ENCODE measurements at regions not wholly inside any gene's neighbourhood (a gene's known extent, or its start where the extent isn't known, plus 50 kb on each side); places are given as distances from the start of the nearest gene placed in this dataset.

DNA sequence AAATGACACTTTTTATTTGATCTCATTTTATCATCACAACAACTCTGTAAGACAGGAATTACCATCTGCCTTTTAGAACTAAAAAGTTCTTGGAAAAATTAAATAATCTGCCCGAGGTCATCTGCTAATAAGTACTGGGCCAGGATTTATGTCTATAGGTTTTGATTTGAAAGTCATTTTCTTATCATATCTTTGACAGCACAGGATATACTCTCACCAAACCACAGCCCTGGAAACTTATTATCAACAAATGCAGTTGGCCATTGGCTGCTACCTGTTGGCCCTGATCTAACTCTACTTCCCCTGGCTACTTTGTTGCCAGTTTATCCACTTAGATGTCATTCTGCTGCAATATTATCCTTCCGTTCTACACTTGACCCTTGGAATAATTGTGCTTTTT lies 354.6 kb downstream of the RAD51AP2 start:
- no peak for DNase-seq (ENCODE audit: low spot score in 2 of 2)
- no peak overlapping the region for H3K27ac ChIP-seq
- H3K27me3 ChIP-seq: no peaks in the 10 kb centered on the region
- intact Hi-C loops (cut with DNase I; ENCODE audit: low total_unique reads): no loop called here
- H3K36me3 ChIP-seq: no peaks in the 10 kb centered on the region
- H3K4me3 ChIP-seq: no peak overlapping the region
- no peaks in the 10 kb centered on the region for H3K9me3 ChIP-seq
- no peaks in the 10 kb centered on the region for H3K4me1 ChIP-seq
- TF ChIP-seq POLR2AphosphoS5 (IDR thresholded peaks at IDR 0.05) (no peak), POLR2A (IDR thresholded peaks at IDR 0.05) (no peak), CTCF (IDR thresholded peaks at IDR 0.05) (no peak)

- Histone ChIP-seq H3K4me3 (no peak overlapping the region), H3K27me3 (no peaks in the 10 kb centered on the region), H3K27ac (no peak overlapping the region), H3K36me3 (no peaks in the 10 kb centered on the region), H3K4me1 (no peaks in the 10 kb centered on the region), H3K9me3 (no peaks in the 10 kb centered on the region)
- no peak for DNase-seq (ENCODE audit: low spot score in 2 of 2)
- TF ChIP-seq POLR2A (IDR thresholded peaks at IDR 0.05) (no peak), CTCF (IDR thresholded peaks at IDR 0.05) (no peak), POLR2AphosphoS5 (IDR thresholded peaks at IDR 0.05) (no peak)
- intact Hi-C loops (cut with DNase I; ENCODE audit: low total_unique reads): no loop called here
Observed at GRCh38 chr2:17162713-17163112, 355.5 kb downstream of the RAD51AP2 start.

DNA sequence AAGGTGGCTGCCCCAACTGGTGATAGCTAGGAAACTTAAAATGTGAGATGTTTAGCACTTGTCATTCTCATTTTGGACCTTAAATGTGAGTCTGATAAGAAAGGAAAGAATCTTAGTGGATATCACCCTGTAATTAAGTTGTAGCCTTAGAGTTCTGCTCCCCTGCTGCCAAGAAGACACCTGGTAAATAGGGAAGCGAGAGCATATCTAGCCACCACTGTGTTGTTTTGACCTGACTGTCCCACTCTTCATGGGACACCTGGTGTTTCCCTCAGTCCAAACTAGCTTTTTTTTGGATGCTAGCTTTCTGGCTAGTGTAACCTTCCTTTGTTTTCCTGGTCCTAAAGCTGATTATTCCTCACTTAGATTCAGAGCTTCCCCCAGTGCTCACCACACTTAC lies 357.6 kb downstream of the RAD51AP2 start:
- H3K4me3 ChIP-seq: no peak overlapping the region
- no peak for DNase-seq (ENCODE audit: low spot score in 2 of 2)
- intact Hi-C loops (cut with DNase I; ENCODE audit: low total_unique reads): loop anchor here (2.0 kb wide), 1 partner anchor 32 kb away; no protein-coding TSS in a partner anchor
- H3K9me3 ChIP-seq: no peaks in the 10 kb centered on the region
- H3K36me3 ChIP-seq: no peaks in the 10 kb centered on the region
- H3K27me3 ChIP-seq: no peaks in the 10 kb centered on the region
- TF ChIP-seq CTCF (IDR thresholded peaks at IDR 0.05) (no peak), POLR2A (IDR thresholded peaks at IDR 0.05) (no peak), POLR2AphosphoS5 (IDR thresholded peaks at IDR 0.05) (no peak)
- no peak overlapping the region for H3K27ac ChIP-seq
- no peaks in the 10 kb centered on the region for H3K4me1 ChIP-seq

- DNase-seq (ENCODE audit: low spot score in 2 of 2): no peak
- H3K27ac ChIP-seq: no peak overlapping the region
- intact Hi-C loops (cut with DNase I; ENCODE audit: low total_unique reads): no loop called here
- no peaks in the 10 kb centered on the region for H3K9me3 ChIP-seq
- no peak overlapping the region for H3K4me3 ChIP-seq
- no peaks in the 10 kb centered on the region for H3K36me3 ChIP-seq
- no peaks in the 10 kb centered on the region for H3K4me1 ChIP-seq
- no peaks in the 10 kb centered on the region for H3K27me3 ChIP-seq
- TF ChIP-seq CTCF (IDR thresholded peaks at IDR 0.05) (no peak), POLR2A (IDR thresholded peaks at IDR 0.05) (no peak), POLR2AphosphoS5 (IDR thresholded peaks at IDR 0.05) (no peak)
Observed at GRCh38 chr2:17156086-17156485, 362.2 kb downstream of the RAD51AP2 start.

DNA sequence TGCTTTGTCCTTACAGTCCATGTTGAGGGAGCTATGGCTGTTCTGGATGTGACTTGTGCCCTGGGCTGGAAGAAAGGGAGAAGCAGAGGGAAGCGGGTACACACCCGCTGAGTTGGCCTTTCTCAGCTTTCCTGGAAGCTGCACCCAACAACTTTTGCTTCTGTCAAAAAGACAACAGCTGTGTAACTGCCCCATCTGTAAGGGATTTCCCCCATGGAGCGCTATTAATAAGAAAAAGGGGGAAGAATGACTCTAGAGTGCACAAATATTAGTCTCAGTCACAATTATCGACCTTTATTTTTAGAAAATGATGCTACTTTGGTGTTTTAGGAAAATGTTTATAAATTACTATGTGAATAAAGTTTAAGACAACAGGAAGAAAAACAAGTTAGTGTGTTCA lies 368.3 kb downstream of the RAD51AP2 start:
- Histone ChIP-seq H3K36me3 (no peaks in the 10 kb centered on the region), H3K4me1 (no peaks in the 10 kb centered on the region), H3K4me3 (no peak overlapping the region), H3K9me3 (no peaks in the 10 kb centered on the region), H3K27me3 (no peaks in the 10 kb centered on the region), H3K27ac (no peak overlapping the region)
- no peak for TF ChIP-seq CTCF (IDR thresholded peaks at IDR 0.05)
- TF ChIP-seq POLR2A (IDR thresholded peaks at IDR 0.05): no peak
- no peak for TF ChIP-seq POLR2AphosphoS5 (IDR thresholded peaks at IDR 0.05)
- intact Hi-C loops (cut with DNase I; ENCODE audit: low total_unique reads): no loop called here
- no peak for DNase-seq (ENCODE audit: low spot score in 2 of 2)
